ENCODE measurements at regions not wholly inside any gene's neighbourhood (a gene's known extent, or its start where the extent isn't known, plus 50 kb on each side); places are given as distances from the start of the nearest gene placed in this dataset.

GRCh38 chrX:57821703-57822387 is 88.4 kb downstream of the ZXDA start:
- peak; percentile 81 for DNase-seq (ENCODE audit: low spot score)
- no peaks in the 10 kb centered on the region for H3K27me3 ChIP-seq (replicated peaks; ENCODE audit: insufficient read depth, low read depth, low read length, poor library complexity)
- no peaks in the 10 kb centered on the region for H3K9me3 ChIP-seq (ENCODE audit: low read depth, low read length, poor library complexity, severe bottlenecking)
- peak overlapping the region; percentile 36 for H3K4me3 ChIP-seq (ENCODE audit: low read depth, low read length, poor library complexity, severe bottlenecking)
- no peak overlapping the region for H3K27ac ChIP-seq (ENCODE audit: low read depth, low read length, poor library complexity, severe bottlenecking)
- intact Hi-C loops (cut with micrococcal nuclease; ENCODE audit: unreplicated experiment): loop anchor here (1.0 to 2.0 kb wide), 3 partner anchors 97 to 205 kb away; no protein-coding TSS in a partner anchor
- CTCF ChIA-PET: interaction anchor here (1.0 kb wide), 1 partner anchor 205 kb away, joined by 3 read pairs; no protein-coding TSS in a partner anchor
- no peaks in the 10 kb centered on the region for H3K4me1 ChIP-seq (ENCODE audit: insufficient read depth, low read length, poor library complexity, severe bottlenecking)
- TF ChIP-seq CTCF (conservative IDR thresholded peaks at IDR 0.05; ENCODE audit: low read depth, low read length) (peak; percentile 70), EZH2 (IDR thresholded peaks at IDR 0.05; ENCODE audit: borderline replicate concordance, low read depth, low read length, poor library complexity, severe bottlenecking) (no peak)
- BruUV-seq (replicated peaks): no TSS peak
- POLR2A ChIA-PET (ENCODE audit: low non-redundant PET): no interaction called here
- no peaks in the 10 kb centered on the region for H3K36me3 ChIP-seq (ENCODE audit: insufficient read depth, low read length, poor library complexity, severe bottlenecking)

GRCh38 chrX:57817302-57817701 is 93.0 kb downstream of the ZXDA start:
- H3K36me3 ChIP-seq (ENCODE audit: insufficient read depth, low read length, poor library complexity, severe bottlenecking): no peaks in the 10 kb centered on the region
- no peaks in the 10 kb centered on the region for H3K4me1 ChIP-seq (ENCODE audit: insufficient read depth, low read length, poor library complexity, severe bottlenecking)
- H3K27me3 ChIP-seq (replicated peaks; ENCODE audit: insufficient read depth, low read depth, low read length, poor library complexity): no peaks in the 10 kb centered on the region
- ChIA-PET POLR2A (ENCODE audit: low non-redundant PET) (no interaction called here), CTCF (no interaction called here)
- BruUV-seq (replicated peaks): no TSS peak
- no peak overlapping the region for H3K27ac ChIP-seq (ENCODE audit: low read depth, low read length, poor library complexity, severe bottlenecking)
- no peaks in the 10 kb centered on the region for H3K9me3 ChIP-seq (ENCODE audit: low read depth, low read length, poor library complexity, severe bottlenecking)
- peak; percentile 14 for DNase-seq (ENCODE audit: low spot score)
- no peak overlapping the region for H3K4me3 ChIP-seq (ENCODE audit: low read depth, low read length, poor library complexity, severe bottlenecking)
- peak; percentile 60 for TF ChIP-seq CTCF (conservative IDR thresholded peaks at IDR 0.05; ENCODE audit: low read depth, low read length)
- TF ChIP-seq EZH2 (IDR thresholded peaks at IDR 0.05; ENCODE audit: borderline replicate concordance, low read depth, low read length, poor library complexity, severe bottlenecking): no peak
- intact Hi-C loops (cut with micrococcal nuclease; ENCODE audit: unreplicated experiment): loop anchor here (10.0 kb wide), 3 partner anchors 223 to 1013 kb away; partner anchors contain the start of gene ZXDB

- no peak for TF ChIP-seq EZH2 (IDR thresholded peaks at IDR 0.05; ENCODE audit: borderline replicate concordance, low read depth, low read length, poor library complexity, severe bottlenecking)
- TF ChIP-seq CTCF (conservative IDR thresholded peaks at IDR 0.05; ENCODE audit: low read depth, low read length): no peak
- DNase-seq (ENCODE audit: low spot score): peak; percentile 2
- intact Hi-C loops (cut with micrococcal nuclease; ENCODE audit: unreplicated experiment): no loop called here
- ChIA-PET POLR2A (ENCODE audit: low non-redundant PET) (no interaction called here), CTCF (no interaction called here)
- Histone ChIP-seq H3K36me3 (ENCODE audit: insufficient read depth, low read length, poor library complexity, severe bottlenecking) (no peaks in the 10 kb centered on the region), H3K4me1 (ENCODE audit: insufficient read depth, low read length, poor library complexity, severe bottlenecking) (no peaks in the 10 kb centered on the region), H3K4me3 (ENCODE audit: low read depth, low read length, poor library complexity, severe bottlenecking) (no peak overlapping the region), H3K27me3 (replicated peaks; ENCODE audit: insufficient read depth, low read depth, low read length, poor library complexity) (no peaks in the 10 kb centered on the region), H3K27ac (ENCODE audit: low read depth, low read length, poor library complexity, severe bottlenecking) (no peak overlapping the region), H3K9me3 (ENCODE audit: low read depth, low read length, poor library complexity, severe bottlenecking) (peaks cover 8% of the 10 kb centered on the region)
- no TSS peak for BruUV-seq (replicated peaks)
Measured at GRCh38 chrX:57772637-57773036, 92.6 kb upstream of the NLRP2B start.
